Astrocyte of the cerebellum (primary cell): ENCODE measurements at regions not wholly inside any gene's neighbourhood (a gene's known extent, or its start where the extent isn't known, plus 50 kb on each side); places are given as distances from the start of the nearest gene placed in this dataset.

Source experiments
- DNase-seq: peaks from one replicate; pipeline ENCODE4 v3.0.0-alpha.2; 2011; ENCODE audit warnings: low read depth
- H3K4me3 ChIP-seq: 2 replicates; pipeline ENCODE4 v1.5.1; 2011; ENCODE audit warnings: mild to moderate bottlenecking, low read depth, low read length, moderate library complexity
- CTCF ChIP-seq: IDR thresholded peaks from 2 replicates; pipeline ENCODE4 v1.5.1; 2012; ENCODE audit warnings: low read length, low read depth, moderate library complexity, mild to moderate bottlenecking; ENCODE audit errors: missing control alignments
- in situ Hi-C: cut with HindIII; loops from 2 replicates; pipeline ENCODE4 v1.10.0; 2017; ENCODE audit warnings: low sequenced_read_pairs

- no peak overlapping the region for H3K4me3 ChIP-seq
- TF ChIP-seq CTCF, result no peak
- no peak for DNase-seq
- in situ Hi-C loops, result no loop called here
Observed at GRCh38 chr4:106422766-106423165, 54.2 kb upstream of the GIMD1 start.

DNA sequence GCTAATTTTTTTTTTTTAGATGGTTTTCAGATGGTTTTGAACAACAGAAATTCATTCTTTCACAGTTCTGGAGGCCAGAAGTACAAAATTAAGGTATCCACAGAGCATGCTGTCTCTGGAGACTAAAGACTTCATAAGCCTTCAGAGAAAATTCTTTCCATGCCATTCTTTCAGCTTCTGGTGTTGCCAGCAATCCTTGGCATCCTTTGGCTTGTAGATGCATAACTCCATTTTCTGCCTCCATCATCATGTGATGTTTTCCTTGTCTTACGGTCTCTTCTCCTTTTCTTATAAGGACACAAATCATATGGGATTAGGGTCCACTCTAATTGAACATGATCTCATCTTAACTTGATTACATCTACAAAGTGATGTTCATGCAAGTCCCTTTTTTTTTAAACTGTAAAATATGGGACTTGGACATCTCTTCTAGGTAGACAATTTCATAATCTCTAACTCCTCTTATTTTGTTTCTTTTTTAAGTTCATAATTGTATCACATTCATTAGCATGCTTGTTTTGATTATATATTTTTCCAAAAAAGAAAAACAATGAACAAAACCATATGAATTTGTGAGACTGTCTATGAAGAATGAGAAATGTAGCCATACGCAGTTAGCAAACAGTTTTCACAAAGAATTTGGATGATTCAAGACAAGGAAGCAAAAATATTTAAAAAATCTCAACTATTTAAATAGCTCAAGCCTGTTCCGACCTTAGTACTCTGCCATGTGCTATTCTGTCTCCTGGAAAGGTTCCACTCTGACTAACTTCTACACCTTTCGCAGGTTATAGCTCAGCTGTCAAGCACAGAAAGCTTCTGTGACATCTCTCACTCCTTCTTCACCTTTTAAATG is 53.1 kb upstream of the GIMD1 start:
- no peak overlapping the region for H3K4me3 ChIP-seq
- no peak for DNase-seq
- no peak for TF ChIP-seq CTCF
- in situ Hi-C loops, result no loop called here

DNA sequence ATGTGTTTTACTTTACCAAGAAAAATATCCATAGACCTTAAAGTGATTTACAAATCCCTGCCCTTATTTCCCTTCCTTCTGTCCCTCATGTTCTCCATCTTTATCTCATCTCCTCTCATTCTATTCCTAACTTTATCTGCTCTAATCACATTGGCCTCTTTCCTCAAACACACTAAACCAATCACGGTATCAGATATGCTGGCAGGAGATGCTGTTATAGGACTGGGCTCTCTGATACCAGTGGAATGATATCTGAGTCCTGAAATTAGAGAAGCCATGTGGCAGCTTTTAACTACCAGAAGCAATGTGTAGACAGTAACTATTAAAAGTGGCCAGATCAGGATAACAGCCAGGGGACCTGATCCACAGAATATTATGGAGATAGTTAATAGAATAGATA is 49.9 kb upstream of the GIMD1 start:
- in situ Hi-C loops, result no loop called here

More for the DNA sequence above, 49.9 kb upstream of the GIMD1 start:
- H3K4me3 ChIP-seq, result no peak overlapping the region
- no peak for DNase-seq
- no peak for TF ChIP-seq CTCF
